ENCODE measurements at regions not wholly inside any gene's neighbourhood (a gene's known extent, or its start where the extent isn't known, plus 50 kb on each side); places are given as distances from the start of the nearest gene placed in this dataset.

DNA sequence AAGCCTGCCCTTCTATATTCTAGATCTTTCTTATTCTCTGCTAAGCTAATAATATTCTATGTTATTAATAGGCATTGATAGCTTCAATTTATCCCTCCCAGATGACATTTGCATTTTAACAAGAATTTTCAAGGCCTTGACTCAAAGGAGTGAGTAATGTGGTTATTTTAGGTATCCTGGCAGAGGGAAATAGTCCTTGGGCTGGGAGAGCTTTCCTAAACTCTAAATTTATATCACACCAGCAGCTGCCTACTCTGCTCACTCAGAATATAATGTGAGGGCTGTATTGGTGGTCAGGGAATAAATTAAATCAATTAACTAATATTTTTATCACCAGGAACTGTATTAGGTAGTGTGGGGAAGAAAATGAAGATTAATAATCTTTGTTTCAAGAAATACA, 74.8 kb upstream of the ADAM23 start:
- intact Hi-C loops (cut with DNase I): no loop called here
- Histone ChIP-seq H3K36me3 (replicated peaks in 1 of 2; ENCODE audit: insufficient read depth in 1 of 2, low read depth in 2 of 2) (no peaks in the 10 kb centered on the region), H3K4me3 (no peak overlapping the region), H3K27ac (no peak overlapping the region), H3K9me3 (peaks cover 0 to 5% (median 0%) of the 10 kb centered on the region in 3 donors), H3K27me3 (no peaks in the 10 kb centered on the region), H3K4me1 (no peaks in the 10 kb centered on the region)
- no peak for ATAC-seq
- TF ChIP-seq, protein P1, sequence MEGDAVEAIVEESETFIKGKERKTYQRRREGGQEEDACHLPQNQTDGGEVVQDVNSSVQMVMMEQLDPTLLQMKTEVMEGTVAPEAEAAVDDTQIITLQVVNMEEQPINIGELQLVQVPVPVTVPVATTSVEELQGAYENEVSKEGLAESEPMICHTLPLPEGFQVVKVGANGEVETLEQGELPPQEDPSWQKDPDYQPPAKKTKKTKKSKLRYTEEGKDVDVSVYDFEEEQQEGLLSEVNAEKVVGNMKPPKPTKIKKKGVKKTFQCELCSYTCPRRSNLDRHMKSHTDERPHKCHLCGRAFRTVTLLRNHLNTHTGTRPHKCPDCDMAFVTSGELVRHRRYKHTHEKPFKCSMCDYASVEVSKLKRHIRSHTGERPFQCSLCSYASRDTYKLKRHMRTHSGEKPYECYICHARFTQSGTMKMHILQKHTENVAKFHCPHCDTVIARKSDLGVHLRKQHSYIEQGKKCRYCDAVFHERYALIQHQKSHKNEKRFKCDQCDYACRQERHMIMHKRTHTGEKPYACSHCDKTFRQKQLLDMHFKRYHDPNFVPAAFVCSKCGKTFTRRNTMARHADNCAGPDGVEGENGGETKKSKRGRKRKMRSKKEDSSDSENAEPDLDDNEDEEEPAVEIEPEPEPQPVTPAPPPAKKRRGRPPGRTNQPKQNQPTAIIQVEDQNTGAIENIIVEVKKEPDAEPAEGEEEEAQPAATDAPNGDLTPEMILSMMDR (IDR thresholded peaks at IDR 0.05): no peak
- no peak for TF ChIP-seq POLR2A (IDR thresholded peaks at IDR 0.05)
- no peak for DNase-seq

DNA sequence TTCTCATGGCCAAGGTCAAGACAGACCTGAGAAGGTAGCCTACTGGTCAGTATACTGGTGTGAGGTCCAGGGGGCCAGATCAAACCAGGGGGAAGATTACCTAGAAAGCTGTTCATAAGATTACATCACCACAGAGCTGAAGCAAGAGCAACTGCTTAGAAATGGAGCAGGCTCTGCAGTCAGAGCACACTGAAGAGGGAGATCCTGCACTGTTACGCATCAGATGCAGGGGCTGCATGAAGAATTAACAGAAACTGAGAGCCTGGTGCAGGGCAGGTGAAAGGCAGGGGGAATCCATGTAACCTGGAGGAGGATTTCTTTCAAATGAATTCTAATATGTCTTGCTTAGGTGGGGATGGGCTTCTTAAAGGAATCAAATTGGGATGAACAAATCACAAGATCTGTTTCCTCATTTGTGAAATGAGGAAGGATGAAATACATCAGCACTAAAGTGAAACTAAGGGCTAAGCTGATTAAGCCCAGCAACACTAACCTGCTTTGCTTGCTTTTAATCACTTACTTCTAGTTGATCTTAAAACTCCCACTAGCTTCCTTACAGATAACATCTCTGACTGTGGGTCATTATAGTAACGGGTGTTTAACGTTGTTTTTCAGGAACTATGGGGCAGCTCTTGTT, 74.3 kb upstream of the ADAM23 start:
- intact Hi-C loops (cut with DNase I): no loop called here

DNA sequence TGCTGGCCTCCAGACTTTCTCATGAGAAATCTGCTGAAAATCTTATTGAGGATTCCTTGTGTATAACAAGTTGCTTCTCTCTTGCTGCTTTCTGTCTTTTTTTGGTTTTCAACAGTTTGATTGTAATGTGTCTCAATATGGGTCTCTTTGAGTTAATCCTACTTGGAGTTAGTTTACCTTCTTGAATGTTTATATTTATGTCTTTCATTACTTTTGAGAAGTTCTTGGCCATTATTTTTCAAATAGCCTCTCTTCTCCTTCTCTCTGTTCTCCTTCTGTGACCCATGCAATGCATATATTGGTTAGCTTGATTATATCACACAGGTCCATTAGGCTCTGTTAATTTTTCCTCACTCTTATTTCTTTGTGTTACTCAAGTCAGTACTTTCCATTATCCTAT, 67.4 kb upstream of the ADAM23 start:
- Histone ChIP-seq H3K36me3 (replicated peaks in 1 of 2; ENCODE audit: insufficient read depth in 1 of 2, low read depth in 2 of 2) (no peaks in the 10 kb centered on the region), H3K4me3 (no peak overlapping the region), H3K4me1 (no peaks in the 10 kb centered on the region), H3K9me3 (no peaks in the 10 kb centered on the region), H3K27me3 (no peaks in the 10 kb centered on the region), H3K27ac (no peak overlapping the region)
- TF ChIP-seq POLR2A (IDR thresholded peaks at IDR 0.05): no peak
- TF ChIP-seq, protein P1 (IDR thresholded peaks at IDR 0.05): no peak
- DNase-seq: no peak
- intact Hi-C loops (cut with DNase I): no loop called here
- no peak for ATAC-seq

More for the DNA sequence above, 74.3 kb upstream of the ADAM23 start:
- Histone ChIP-seq H3K9me3 (peaks cover 0 to 5% (median 0%) of the 10 kb centered on the region in 3 donors), H3K4me1 (no peaks in the 10 kb centered on the region), H3K27ac (no peak overlapping the region), H3K27me3 (no peaks in the 10 kb centered on the region), H3K4me3 (no peak overlapping the region), H3K36me3 (replicated peaks in 1 of 2; ENCODE audit: insufficient read depth in 1 of 2, low read depth in 2 of 2) (no peaks in the 10 kb centered on the region)
- no peak for DNase-seq
- 31 to 52% methylated on average over 3 of the region's 3 CpGs for WGBS, 2 donors
- ATAC-seq: no peak
- TF ChIP-seq POLR2A (IDR thresholded peaks at IDR 0.05): no peak
- TF ChIP-seq, protein P1 (IDR thresholded peaks at IDR 0.05): no peak

DNA sequence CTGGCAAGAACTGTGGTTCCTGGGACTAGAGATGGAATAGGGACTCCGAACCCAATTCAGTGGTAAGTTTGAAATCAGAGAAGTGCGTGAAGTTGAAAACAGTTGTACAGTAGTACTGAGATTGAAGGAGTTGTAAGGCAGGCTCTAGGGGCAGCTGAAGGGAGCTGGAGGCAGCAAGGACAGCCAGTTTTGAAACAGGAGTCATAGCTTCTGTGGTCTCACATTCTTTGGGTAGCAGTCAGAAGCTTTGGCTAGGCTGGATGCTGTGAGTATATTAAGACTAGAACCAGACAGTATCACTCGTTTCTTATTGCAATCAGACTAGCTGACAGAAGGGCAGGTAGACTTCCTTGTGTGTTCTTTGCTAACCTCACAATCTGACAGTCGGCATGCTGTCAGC, 64.5 kb upstream of the ADAM23 start:
- no peaks in the 10 kb centered on the region for H3K9me3 ChIP-seq
- no peak overlapping the region for H3K4me3 ChIP-seq
- H3K27me3 ChIP-seq: no peaks in the 10 kb centered on the region
- intact Hi-C loops (cut with DNase I): no loop called here
- H3K27ac ChIP-seq: no peak overlapping the region
- DNase-seq (no peak), ATAC-seq (no peak)
- TF ChIP-seq POLR2A (IDR thresholded peaks at IDR 0.05): no peak
- TF ChIP-seq, protein P1 (IDR thresholded peaks at IDR 0.05): no peak
- H3K36me3 ChIP-seq (replicated peaks in 1 of 2; ENCODE audit: insufficient read depth in 1 of 2, low read depth in 2 of 2): no peaks in the 10 kb centered on the region
- 66 to 79% methylated on average over 4 of the region's 4 CpGs for WGBS, 2 donors
- no peaks in the 10 kb centered on the region for H3K4me1 ChIP-seq

GRCh38 chr2:206379266-206379665, 64.1 kb upstream of the ADAM23 start:
- H3K9me3 ChIP-seq: no peaks in the 10 kb centered on the region
- DNase-seq (no peak), ATAC-seq (no peak)
- WGBS, 2 donors: 65 to 83% methylated on average over 1 of the region's 1 CpG
- TF ChIP-seq POLR2A (IDR thresholded peaks at IDR 0.05): no peak
- TF ChIP-seq, protein P1 (IDR thresholded peaks at IDR 0.05): no peak
- H3K36me3 ChIP-seq (replicated peaks in 1 of 2; ENCODE audit: insufficient read depth in 1 of 2, low read depth in 2 of 2): no peaks in the 10 kb centered on the region
- no peaks in the 10 kb centered on the region for H3K4me1 ChIP-seq
- no peak overlapping the region for H3K4me3 ChIP-seq
- intact Hi-C loops (cut with DNase I): no loop called here
- H3K27ac ChIP-seq: no peak overlapping the region
- no peaks in the 10 kb centered on the region for H3K27me3 ChIP-seq
